Upper lobe of left lung (tissue), 4 donors: ENCODE measurements at regions not wholly inside any gene's neighbourhood (a gene's known extent, or its start where the extent isn't known, plus 50 kb on each side); places are given as distances from the start of the nearest gene placed in this dataset.

Experiments used
- CTCF ChIP-seq, 6 experiments: fragments of 450-650 bp in 4 of 6; fragments of 200-600 bp in 2 of 6; sonication (generic) in 2 of 6; IDR thresholded peaks; one replicate each; pipeline ENCODE4 v1.5.1; 2016 to 2019; ENCODE audit warnings: antibody characterized with exemption in 6 of 6
- POLR2A ChIP-seq, 4 donors: fragments of 450-650 bp; IDR thresholded peaks; one replicate each; pipeline ENCODE4 v1.5.1; 2016 to 2017; ENCODE audit warnings: antibody characterized with exemption in 4 of 4, mild to moderate bottlenecking in 2 of 4
- POLR2AphosphoS5 ChIP-seq, 2 donors: sonication (generic); formaldehyde crosslinking; IDR thresholded peaks; one replicate each; pipeline ENCODE4 v1.5.1; 2017; ENCODE audit warnings: antibody characterized with exemption in 2 of 2

GRCh38 chr2:103324671-103325070 lies 562.8 kb downstream of the TMEM182 start:
- TF ChIP-seq CTCF (IDR thresholded peaks at IDR 0.05) (no peak), POLR2AphosphoS5 (IDR thresholded peaks at IDR 0.05) (no peak), POLR2A (IDR thresholded peaks at IDR 0.05) (no peak)
